B cell (primary cell): ENCODE measurements at regions not wholly inside any gene's neighbourhood (a gene's known extent, or its start where the extent isn't known, plus 50 kb on each side); places are given as distances from the start of the nearest gene placed in this dataset.

Experiments
- ATAC-seq: fragments of 200-7000 bp; cut with Tn5 transposase; one replicate; pipeline ENCODE4 v1.10.0; 2021; ENCODE audit warnings: low read depth, mild to moderate bottlenecking, moderate number of reproducible peaks, moderate library complexity
- CTCF ChIA-PET: fragments of 350-600 bp; sonication (Branson Sonifier 250); formaldehyde crosslinking; loops from one replicate; lab custom pipeline; 2021; ENCODE audit warnings: antibody characterized with exemption, inconsistent platforms; lab: Charles Lee
- POLR2A ChIA-PET: fragments of 350-600 bp; sonication (Branson Sonifier 250); formaldehyde crosslinking; loops from one replicate; lab custom pipeline; 2021; ENCODE audit warnings: antibody characterized with exemption; lab: Charles Lee
- DNase-seq: peaks from one replicate; pipeline ENCODE4 v3.0.0; 2013
- H2AFZ ChIP-seq: 2 replicates; pipeline ENCODE4 v1.6.1; 2012; ENCODE audit warnings: mild to moderate bottlenecking, low read depth, low read length; ENCODE audit not compliant: insufficient read depth, poor library complexity, severe bottlenecking
- H3K27ac ChIP-seq, 2 donors: 1 replicate in 1 of 2; 2 replicates in 1 of 2; pipeline ENCODE4 v1.5.1; 2012 to 2013; ENCODE audit warnings: low read length in 2 of 2, mild to moderate bottlenecking in 2 of 2, moderate library complexity in 1 of 2
- H3K27me3 ChIP-seq, 4 experiments: fragments of 200-600 bp in 1 of 4; sonication (generic) in 1 of 4; replicated peaks in 1 of 4; 1 replicate in 2 of 4; 2 replicates in 2 of 4; pipeline versions ENCODE4 v1.6.1 to v1.7.0; 2013 to 2016; ENCODE audit warnings: low read length in 3 of 4, mild to moderate bottlenecking in 2 of 4, mixed read lengths in 1 of 4, moderate library complexity in 1 of 4; ENCODE audit not compliant: insufficient read depth in 4 of 4, control insufficient read depth in 3 of 4; ENCODE audit errors: control extremely low read depth in 1 of 4
- H3K36me3 ChIP-seq, 2 experiments: replicated peaks in 1 of 2; 1 replicate in 1 of 2; 2 replicates in 1 of 2; pipeline versions ENCODE4 v1.6.1 to v1.7.1; 2013; ENCODE audit warnings: low read length in 1 of 2; ENCODE audit not compliant: insufficient read depth in 2 of 2, control insufficient read depth in 1 of 2; ENCODE audit errors: control extremely low read depth in 1 of 2, extremely low read depth in 1 of 2
- H3K4me1 ChIP-seq, 2 donors: fragments of 200-600 bp in 1 of 2; sonication (generic) in 1 of 2; 1 replicate in 1 of 2; 2 replicates in 1 of 2; pipeline versions ENCODE4 v1.5.1 to v1.6.1; 2013 to 2017; ENCODE audit warnings: low read length in 2 of 2; ENCODE audit not compliant: control insufficient read depth in 2 of 2, insufficient read depth in 2 of 2
- H3K4me2 ChIP-seq: replicated peaks from 2 replicates; pipeline ENCODE3; 2012; ENCODE audit warnings: mild to moderate bottlenecking, low read depth, low read length; ENCODE audit not compliant: poor library complexity, severe bottlenecking
- H3K4me3 ChIP-seq, 5 experiments: fragments of 200-600 bp in 1 of 5; sonication (generic) in 1 of 5; 1 replicate in 3 of 5; 2 replicates in 2 of 5; pipeline versions ENCODE4 v1.5.1 to v1.7.0; 2011 to 2016; ENCODE audit warnings: low read length in 4 of 5, mild to moderate bottlenecking in 4 of 5, low read depth in 2 of 5, control low read depth in 1 of 5, moderate library complexity in 1 of 5; ENCODE audit not compliant: insufficient read depth in 1 of 5; ENCODE audit errors: control extremely low read depth in 1 of 5, extremely low read depth in 1 of 5
- H3K79me2 ChIP-seq: fragments of 200-600 bp; sonication (generic); one replicate; pipeline ENCODE4 v1.6.0; 2016; ENCODE audit warnings: low read length; ENCODE audit not compliant: control insufficient read depth, insufficient read depth
- H3K9ac ChIP-seq: fragments of 200-600 bp; sonication (generic); 2 replicates; pipeline ENCODE4 v1.6.1; 2017; ENCODE audit warnings: mild to moderate bottlenecking, low read length, moderate library complexity
- H3K9me3 ChIP-seq, 3 donors: one replicate each; pipeline versions ENCODE4 v1.6.1 to v1.7.1; 2013; ENCODE audit warnings: low read length in 2 of 3; ENCODE audit not compliant: control insufficient read depth in 2 of 3, insufficient read depth in 1 of 3; ENCODE audit errors: control extremely low read depth in 1 of 3
- H4K20me1 ChIP-seq: 2 replicates; pipeline ENCODE4 v1.6.0; 2012; ENCODE audit warnings: mild to moderate bottlenecking, low read length; ENCODE audit not compliant: insufficient read depth, control insufficient read depth, poor library complexity, severe bottlenecking
- H3K27ac Mint-ChIP-seq: one replicate; pipeline ENCODE4 v1.8.0; 2021; ENCODE audit warnings: mixed read lengths
- H3K27me3 Mint-ChIP-seq: one replicate; pipeline ENCODE4 v1.8.0; 2021; ENCODE audit warnings: mixed read lengths
- H3K4me1 Mint-ChIP-seq: one replicate; pipeline ENCODE4 v1.8.0; 2021; ENCODE audit warnings: mixed read lengths
- H3K4me3 Mint-ChIP-seq: one replicate; pipeline ENCODE4 v1.8.0; 2021; ENCODE audit warnings: mixed read lengths
- H3K9me3 Mint-ChIP-seq: one replicate; pipeline ENCODE4 v1.8.0; 2022; ENCODE audit warnings: mixed read lengths; ENCODE audit not compliant: insufficient read depth
- CTCF ChIP-seq: fragments of 200-600 bp; IDR thresholded peaks from one replicate; pipeline ENCODE4 v1.8.0; 2022; ENCODE audit warnings: antibody characterized with exemption, mild to moderate bottlenecking
- EZH2 ChIP-seq: IDR thresholded peaks from 2 replicates; pipeline ENCODE4 v1.6.1; 2012; ENCODE audit warnings: borderline replicate concordance, low read depth, mild to moderate bottlenecking, moderate library complexity, low read length; ENCODE audit not compliant: insufficient read depth, poor library complexity, severe bottlenecking
- WGBS: methylation state at CpG from one replicate; pipeline ENCODE4 v1.1.5; 2013; ENCODE audit warnings: missing lambda C conversion rate; ENCODE audit not compliant: insufficient coverage; 5-methylcytosine and 5-hydroxymethylcytosine counted together
- intact Hi-C: fragments of 100-400 bp; cut with micrococcal nuclease; formaldehyde crosslinking; loops from one replicate; pipeline ENCODE4 v1.10.0; 2022

DNA sequence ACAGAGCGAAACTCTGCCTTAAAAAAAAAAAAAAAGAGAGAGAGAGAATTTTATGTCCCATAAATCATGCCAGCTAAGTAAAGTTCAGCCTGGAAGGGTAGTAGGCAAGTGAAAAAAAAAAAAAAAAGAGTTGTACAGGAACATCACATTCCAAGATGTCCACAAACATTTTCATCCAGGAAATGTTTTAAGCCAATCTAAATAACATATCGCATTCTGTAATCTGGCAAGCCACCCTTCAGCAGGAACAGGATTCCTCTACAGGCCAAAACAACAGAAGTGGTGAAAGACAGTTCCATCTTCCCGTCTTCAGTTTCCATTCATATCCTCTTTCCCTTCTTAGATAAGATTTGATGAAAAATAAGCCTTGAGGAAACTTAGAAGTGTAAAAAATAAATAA, 1108.1 kb upstream of the DDX18 start:
- no peak for ATAC-seq
- H3K36me3 ChIP-seq: no peaks in the 10 kb centered on the region
- H3K9ac ChIP-seq: no peak overlapping the region
- ChIA-PET POLR2A (no interaction called here), CTCF (interaction anchor here (1.2 kb wide), 1 partner anchor 8 kb away, joined by 3 read pairs; no protein-coding TSS in a partner anchor)
- no peak for TF ChIP-seq EZH2
- no peak for TF ChIP-seq CTCF
- H3K4me2 ChIP-seq: no peak overlapping the region
- H3K4me3 ChIP-seq: no peak overlapping the region
- no peak overlapping the region for H3K27ac Mint-ChIP-seq
- H3K9me3 ChIP-seq: peaks cover 0 to 3% (median 0%) of the 10 kb centered on the region in 3 donors
- H3K4me1 Mint-ChIP-seq: no peaks in the 10 kb centered on the region
- H2AFZ ChIP-seq: no peak overlapping the region
- no peaks in the 10 kb centered on the region for H3K27me3 Mint-ChIP-seq
- no peak for DNase-seq
- no peaks in the 10 kb centered on the region for H4K20me1 ChIP-seq
- H3K79me2 ChIP-seq: no peaks in the 10 kb centered on the region
- H3K27ac ChIP-seq: no peak overlapping the region
- intact Hi-C loops: no loop called here
- no peaks in the 10 kb centered on the region for H3K27me3 ChIP-seq
- no peak overlapping the region for H3K4me3 Mint-ChIP-seq
- peaks cover 2% of the 10 kb centered on the region for H3K9me3 Mint-ChIP-seq
- WGBS: 86% methylated on average over 1 of the region's 3 CpGs
- no peaks in the 10 kb centered on the region for H3K4me1 ChIP-seq

DNA sequence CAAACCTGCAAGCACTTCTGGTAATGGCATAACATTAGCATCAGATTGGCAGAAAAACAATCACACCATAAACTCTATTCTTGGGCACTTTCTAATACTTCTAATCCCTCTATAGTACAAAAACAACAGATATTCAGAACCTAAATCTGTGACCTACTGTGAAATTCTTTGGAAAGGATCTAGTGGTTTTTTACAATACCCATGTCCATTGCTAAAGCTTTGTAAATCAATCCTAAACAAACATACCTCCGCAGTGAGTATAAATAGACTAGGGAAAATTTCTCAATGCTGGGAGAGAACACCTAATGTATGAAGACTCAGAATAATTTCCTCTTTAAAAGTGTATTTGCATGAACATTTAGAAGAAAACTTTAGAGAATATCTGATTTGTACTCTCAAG, 1098.5 kb upstream of the DDX18 start:
- H3K4me1 ChIP-seq: no peaks in the 10 kb centered on the region
- no peak overlapping the region for H3K27ac ChIP-seq
- no peaks in the 10 kb centered on the region for H3K36me3 ChIP-seq
- CTCF ChIA-PET: no interaction called here
- intact Hi-C loops: no loop called here
- no peak overlapping the region for H2AFZ ChIP-seq
- TF ChIP-seq EZH2 (no peak), CTCF (no peak)
- H3K9ac ChIP-seq: no peak overlapping the region
- Mint-ChIP-seq H3K27ac (no peak overlapping the region), H3K9me3 (peaks cover 2% of the 10 kb centered on the region), H3K4me3 (no peak overlapping the region), H3K4me1 (no peaks in the 10 kb centered on the region), H3K27me3 (no peaks in the 10 kb centered on the region)
- H3K9me3 ChIP-seq: peaks cover 0 to under 1% (median 0%) of the 10 kb centered on the region in 3 donors
- DNase-seq (no peak), ATAC-seq (no peak)
- no peak overlapping the region for H3K4me2 ChIP-seq
- POLR2A ChIA-PET: no interaction called here
- no peaks in the 10 kb centered on the region for H4K20me1 ChIP-seq
- H3K27me3 ChIP-seq: no peaks in the 10 kb centered on the region
- no peaks in the 10 kb centered on the region for H3K79me2 ChIP-seq
- H3K4me3 ChIP-seq: no peak overlapping the region
- no CpG with 5 or more reads among the region's 1 CpG for WGBS
